Thyroid gland (tissue), 4 donors: ENCODE measurements at regions not wholly inside any gene's neighbourhood (a gene's known extent, or its start where the extent isn't known, plus 50 kb on each side); places are given as distances from the start of the nearest gene placed in this dataset.

ENCODE experiments used
- DNase-seq, 2 donors: peaks; one replicate each; pipeline ENCODE4 v3.0.0-alpha.2; 2019
- H3K27ac ChIP-seq, 3 donors: fragments of 200-600 bp; sonication (generic); 1 replicate in 2 of 3; 2 replicates in 1 of 3; pipeline ENCODE4 v1.5.1; 2016 to 2019; ENCODE audit warnings: mild to moderate bottlenecking in 1 of 3, moderate library complexity in 1 of 3
- H3K27me3 ChIP-seq: fragments of 200-600 bp; sonication (generic); one replicate; pipeline ENCODE4 v1.5.1; 2019
- H3K36me3 ChIP-seq, 2 donors: fragments of 200-600 bp; sonication (generic); one replicate each; pipeline ENCODE4 v1.5.1; 2016 to 2019
- H3K4me1 ChIP-seq, 2 donors: fragments of 200-600 bp; sonication (generic); one replicate each; pipeline ENCODE4 v1.5.1; 2017 to 2019
- H3K4me3 ChIP-seq, 3 donors: fragments of 200-600 bp; sonication (generic); replicated peaks in 1 of 3; 1 replicate in 2 of 3; 2 replicates in 1 of 3; pipeline ENCODE4 v1.5.1; 2016; ENCODE audit warnings: mild to moderate bottlenecking in 1 of 3
- H3K9me3 ChIP-seq: fragments of 200-600 bp; sonication (generic); one replicate; pipeline ENCODE4 v1.5.1; 2017
- CTCF ChIP-seq, 6 experiments: fragments of 200-600 bp in 3 of 6; fragments of 450-650 bp in 3 of 6; sonication (generic) in 3 of 6; IDR thresholded peaks; one replicate each; pipeline ENCODE4 v1.5.1; 2016 to 2019; ENCODE audit warnings: antibody characterized with exemption in 6 of 6, mild to moderate bottlenecking in 2 of 6, inconsistent platforms in 1 of 6, moderate library complexity in 1 of 6
- POLR2A ChIP-seq, 2 donors: fragments of 450-650 bp; IDR thresholded peaks; one replicate each; pipeline ENCODE4 v1.6.1; 2017; ENCODE audit warnings: antibody characterized with exemption in 2 of 2, mild to moderate bottlenecking in 2 of 2, moderate library complexity in 1 of 2
- WGBS, 2 donors: methylation state at CpG; one replicate each; pipeline ENCODE4 v1.1.5; 2017; 5-methylcytosine and 5-hydroxymethylcytosine counted together
- intact Hi-C: fragments of 100-400 bp; cut with DNase I; formaldehyde crosslinking; loops from one replicate; pipeline ENCODE4 v1.15.1; 2023

GRCh38 chr19:28899703-28900102, 313.2 kb downstream of the UQCRFS1 start:
- Histone ChIP-seq H3K4me1 (no peaks in the 10 kb centered on the region), H3K27me3 (no peaks in the 10 kb centered on the region), H3K9me3 (no peaks in the 10 kb centered on the region), H3K36me3 (no peaks in the 10 kb centered on the region), H3K4me3 (no peak overlapping the region), H3K27ac (no peak overlapping the region)
- no peak for TF ChIP-seq CTCF (IDR thresholded peaks at IDR 0.05)
- TF ChIP-seq POLR2A (IDR thresholded peaks at IDR 0.05): no peak
- DNase-seq: no peak
- intact Hi-C loops: no loop called here
- WGBS, 2 donors: 74% methylated on average over 4 of the region's 4 CpGs

- H3K4me3 ChIP-seq: no peak overlapping the region
- H3K27ac ChIP-seq: no peak overlapping the region
- no peaks in the 10 kb centered on the region for H3K27me3 ChIP-seq
- 73 to 86% methylated on average over 5 of the region's 5 CpGs for WGBS, 2 donors
- no peak for DNase-seq
- no peaks in the 10 kb centered on the region for H3K36me3 ChIP-seq
- no peaks in the 10 kb centered on the region for H3K4me1 ChIP-seq
- intact Hi-C loops: no loop called here
- TF ChIP-seq CTCF (IDR thresholded peaks at IDR 0.05) (no peak), POLR2A (IDR thresholded peaks at IDR 0.05) (no peak)
- H3K9me3 ChIP-seq: no peaks in the 10 kb centered on the region
Measured at GRCh38 chr19:28898249-28898648, 314.7 kb downstream of the UQCRFS1 start.

GRCh38 chr19:28889941-28890670, 322.8 kb downstream of the UQCRFS1 start:
- Histone ChIP-seq H3K36me3 (no peaks in the 10 kb centered on the region), H3K4me1 (no peaks in the 10 kb centered on the region), H3K9me3 (no peaks in the 10 kb centered on the region), H3K4me3 (no peak overlapping the region), H3K27ac (no peak overlapping the region), H3K27me3 (no peaks in the 10 kb centered on the region)
- intact Hi-C loops: loop anchor here (10.0 kb wide), 1 partner anchor 425 kb away; no protein-coding TSS in a partner anchor
- WGBS, 2 donors: 67 to 73% methylated on average over 13 to 14 of the region's 14 CpGs
- DNase-seq: no peak
- TF ChIP-seq CTCF (IDR thresholded peaks at IDR 0.05) (no peak), POLR2A (IDR thresholded peaks at IDR 0.05) (no peak)

GRCh38 chr19:28887920-28888618, 324.9 kb downstream of the UQCRFS1 start:
- 63 to 64% methylated on average over 7 to 11 of the region's 14 CpGs for WGBS, 2 donors
- TF ChIP-seq POLR2A (IDR thresholded peaks at IDR 0.05): no peak

GRCh38 chr19:28886708-28887107, 326.2 kb downstream of the UQCRFS1 start:
- Histone ChIP-seq H3K27me3 (no peaks in the 10 kb centered on the region), H3K4me1 (no peaks in the 10 kb centered on the region), H3K9me3 (no peaks in the 10 kb centered on the region), H3K27ac (no peak overlapping the region), H3K4me3 (no peak overlapping the region), H3K36me3 (no peaks in the 10 kb centered on the region)
- DNase-seq: no peak
- WGBS, 2 donors: 46 to 52% methylated on average over 3 of the region's 3 CpGs
- TF ChIP-seq POLR2A (IDR thresholded peaks at IDR 0.05): no peak
- TF ChIP-seq CTCF (IDR thresholded peaks at IDR 0.05): no peak
- intact Hi-C loops: loop anchor here (10.0 kb wide), 1 partner anchor 422 kb away; no protein-coding TSS in a partner anchor

More at GRCh38 chr19:28887920-28888618, 324.9 kb downstream of the UQCRFS1 start:
- Histone ChIP-seq H3K27me3 (no peaks in the 10 kb centered on the region), H3K27ac (no peak overlapping the region), H3K4me1 (no peaks in the 10 kb centered on the region), H3K4me3 (no peak overlapping the region), H3K9me3 (no peaks in the 10 kb centered on the region), H3K36me3 (no peaks in the 10 kb centered on the region)
- DNase-seq: no peak
- intact Hi-C loops: loop anchor here (10.0 kb wide), 1 partner anchor 423 kb away; no protein-coding TSS in a partner anchor
